Keratinocyte (primary cell): ENCODE measurements at regions not wholly inside any gene's neighbourhood (a gene's known extent, or its start where the extent isn't known, plus 50 kb on each side); places are given as distances from the start of the nearest gene placed in this dataset.

Experiments
- EZH2 ChIP-seq: IDR thresholded peaks from one replicate; pipeline ENCODE4 v1.6.1; 2012; ENCODE audit warnings: inconsistent platforms, mild to moderate bottlenecking, low read length, moderate library complexity
- TF ChIP-seq, protein P1 (sequence below), 3 experiments: IDR thresholded peaks in 1 of 3; conservative IDR thresholded peaks in 1 of 3; optimal IDR thresholded peaks in 1 of 3; 2 replicates in 2 of 3; 3 replicates in 1 of 3; pipeline versions ENCODE3 to v1.5.1; 2011; ENCODE audit warnings: low read length in 3 of 3, mild to moderate bottlenecking in 3 of 3, moderate library complexity in 2 of 3, control low read depth in 1 of 3, inconsistent platforms in 1 of 3; ENCODE audit not compliant: insufficient read depth in 2 of 3; ENCODE audit errors: extremely low read depth in 1 of 3

DNA sequence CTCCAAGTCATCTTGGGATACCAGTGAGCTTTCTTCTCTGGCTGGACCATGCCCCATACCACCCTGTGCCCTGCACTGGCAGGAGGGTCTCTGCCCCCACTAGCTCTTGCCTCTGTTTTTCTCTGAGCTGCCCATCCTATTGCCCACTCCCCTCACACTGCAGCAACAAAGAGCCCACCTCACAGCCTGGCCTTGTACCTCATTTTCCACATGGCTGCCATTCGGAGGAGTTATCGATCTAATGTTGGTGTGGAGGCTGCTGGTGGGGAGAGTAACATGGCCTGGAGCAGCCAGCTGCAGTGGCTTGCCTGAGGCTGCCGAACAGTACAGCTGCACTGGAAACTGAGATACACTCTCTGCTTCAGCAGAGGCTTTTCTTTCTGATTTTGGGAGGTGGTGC is 65.7 kb upstream of the AGBL1 start:
- TF ChIP-seq, protein P1, sequence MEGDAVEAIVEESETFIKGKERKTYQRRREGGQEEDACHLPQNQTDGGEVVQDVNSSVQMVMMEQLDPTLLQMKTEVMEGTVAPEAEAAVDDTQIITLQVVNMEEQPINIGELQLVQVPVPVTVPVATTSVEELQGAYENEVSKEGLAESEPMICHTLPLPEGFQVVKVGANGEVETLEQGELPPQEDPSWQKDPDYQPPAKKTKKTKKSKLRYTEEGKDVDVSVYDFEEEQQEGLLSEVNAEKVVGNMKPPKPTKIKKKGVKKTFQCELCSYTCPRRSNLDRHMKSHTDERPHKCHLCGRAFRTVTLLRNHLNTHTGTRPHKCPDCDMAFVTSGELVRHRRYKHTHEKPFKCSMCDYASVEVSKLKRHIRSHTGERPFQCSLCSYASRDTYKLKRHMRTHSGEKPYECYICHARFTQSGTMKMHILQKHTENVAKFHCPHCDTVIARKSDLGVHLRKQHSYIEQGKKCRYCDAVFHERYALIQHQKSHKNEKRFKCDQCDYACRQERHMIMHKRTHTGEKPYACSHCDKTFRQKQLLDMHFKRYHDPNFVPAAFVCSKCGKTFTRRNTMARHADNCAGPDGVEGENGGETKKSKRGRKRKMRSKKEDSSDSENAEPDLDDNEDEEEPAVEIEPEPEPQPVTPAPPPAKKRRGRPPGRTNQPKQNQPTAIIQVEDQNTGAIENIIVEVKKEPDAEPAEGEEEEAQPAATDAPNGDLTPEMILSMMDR (optimal IDR thresholded peaks at IDR 0.05 in 1 of 3, IDR thresholded peaks at IDR 0.05 in 1 of 3, conservative IDR thresholded peaks at IDR 0.05 in 1 of 3; ENCODE audit: extremely low read depth in 1 of 3, insufficient read depth in 2 of 3, low read length in 3 of 3), result no peak
- no peak for TF ChIP-seq EZH2
